ENCODE measurements at regions not wholly inside any gene's neighbourhood (a gene's known extent, or its start where the extent isn't known, plus 50 kb on each side); places are given as distances from the start of the nearest gene placed in this dataset.

GRCh38 chr7:152914014-152914844, 154.7 kb downstream of the ACTR3B start:
- no peak for TF ChIP-seq CTCF (IDR thresholded peaks at IDR 0.05)
- no peak for TF ChIP-seq POLR2A (IDR thresholded peaks at IDR 0.05)
- no peak for TF ChIP-seq EP300 (IDR thresholded peaks at IDR 0.05)
